Fibroblast of skin of left biceps (primary cell): ENCODE measurements at regions not wholly inside any gene's neighbourhood (a gene's known extent, or its start where the extent isn't known, plus 50 kb on each side); places are given as distances from the start of the nearest gene placed in this dataset.

Experiments used
- DNase-seq, 2 experiments: peaks; one replicate each; pipeline ENCODE4 v3.0.0-alpha.2; 2013; ENCODE audit warnings: low read depth in 2 of 2

DNA sequence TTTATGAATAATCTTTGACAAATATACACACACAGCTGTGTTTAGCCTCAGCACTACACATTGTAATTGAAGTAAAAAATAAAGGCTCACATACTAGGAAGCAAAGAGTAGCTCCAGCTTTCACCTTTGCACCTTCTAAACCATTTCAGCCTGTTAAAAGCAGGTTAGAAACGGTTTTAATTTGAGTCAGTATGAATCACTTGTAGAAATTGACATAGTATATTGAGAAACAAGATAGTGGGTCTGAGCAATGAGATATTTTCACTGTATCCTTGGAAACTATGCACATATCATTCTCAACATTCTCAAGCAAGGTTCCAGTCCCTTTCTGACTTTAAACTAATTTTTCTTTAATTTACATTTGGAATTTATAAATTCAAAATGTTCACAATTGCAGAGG lies 380.3 kb downstream of the AASDHPPT start:
- DNase-seq = peak; percentile 39 to 46

DNA sequence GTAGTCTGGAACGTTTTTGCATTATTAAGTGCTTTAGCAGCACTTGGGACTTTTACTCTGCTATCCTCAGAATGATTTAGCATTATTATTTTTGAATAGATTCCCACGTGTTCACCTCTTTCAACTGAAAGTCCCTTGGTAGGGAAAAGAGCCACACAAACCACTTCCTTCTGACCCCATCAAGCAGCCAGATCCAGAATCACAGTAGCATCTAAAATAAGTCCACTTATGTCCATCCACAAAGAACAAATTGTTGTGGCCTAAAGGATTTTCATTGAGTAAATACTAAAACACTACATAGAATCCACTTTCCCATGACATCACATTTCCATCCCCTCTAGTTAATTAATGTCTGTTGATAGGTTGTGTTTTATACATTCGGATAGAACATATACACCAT lies 381.7 kb downstream of the AASDHPPT start:
- DNase-seq = no peak

DNA sequence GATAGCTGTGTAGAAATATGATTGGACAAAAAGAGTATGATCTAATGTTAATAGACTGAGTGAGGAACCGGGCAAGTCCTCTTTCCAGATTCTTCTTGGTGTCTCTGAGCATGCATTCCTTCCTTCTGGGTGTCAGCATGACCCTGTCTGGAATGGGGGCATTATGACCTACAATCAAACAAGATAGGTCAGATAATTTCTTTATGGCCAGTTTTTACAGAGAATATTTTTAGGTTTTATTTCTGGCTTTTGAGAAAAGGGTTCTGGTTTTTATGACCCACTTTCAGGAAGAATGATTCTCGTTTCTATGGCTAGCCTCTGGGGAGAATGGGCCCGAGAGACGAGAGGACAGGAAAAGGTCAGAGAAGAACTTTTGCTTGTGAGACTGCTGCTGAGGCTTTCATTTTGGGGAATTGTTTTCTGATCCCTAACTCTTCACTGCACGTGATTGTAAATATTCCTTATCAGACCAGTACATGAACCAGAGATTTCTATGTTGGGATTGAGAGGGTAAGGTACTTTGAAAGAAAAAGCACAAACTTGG lies 383.8 kb downstream of the AASDHPPT start:
- DNase-seq = no peak

DNA sequence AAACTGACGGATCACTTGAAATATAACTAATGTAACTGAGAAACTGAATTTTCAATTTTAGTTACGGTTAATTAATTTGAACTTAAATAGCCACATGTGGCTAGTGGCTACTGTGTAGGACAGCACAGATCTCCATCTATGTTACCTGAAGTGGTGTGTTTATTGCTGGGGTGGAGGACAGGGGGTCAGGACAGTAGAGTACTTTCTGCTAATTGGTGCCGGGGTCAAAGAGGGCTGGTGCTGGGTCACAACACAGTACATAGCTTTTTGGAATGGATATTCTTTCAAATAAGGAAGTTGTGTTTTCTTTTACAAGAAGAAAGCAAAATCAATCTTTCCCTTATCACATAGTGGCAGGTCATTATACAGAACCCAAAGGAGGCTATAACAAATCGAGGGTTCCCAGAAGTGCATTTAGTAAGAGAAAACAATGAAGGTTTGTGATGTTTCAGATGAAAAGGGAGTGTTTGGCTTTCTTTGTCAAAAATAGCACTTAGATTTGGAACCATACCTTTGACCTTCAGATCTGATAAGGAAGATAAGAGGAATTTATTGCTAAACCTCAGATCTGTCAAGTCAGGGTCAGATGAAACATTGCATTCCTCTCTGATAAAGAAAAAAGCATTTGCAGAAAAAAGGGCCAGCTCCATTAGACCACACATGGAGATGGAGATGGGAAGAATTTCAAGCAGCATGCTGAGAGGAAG lies 384.5 kb downstream of the AASDHPPT start:
- no peak for DNase-seq

DNA sequence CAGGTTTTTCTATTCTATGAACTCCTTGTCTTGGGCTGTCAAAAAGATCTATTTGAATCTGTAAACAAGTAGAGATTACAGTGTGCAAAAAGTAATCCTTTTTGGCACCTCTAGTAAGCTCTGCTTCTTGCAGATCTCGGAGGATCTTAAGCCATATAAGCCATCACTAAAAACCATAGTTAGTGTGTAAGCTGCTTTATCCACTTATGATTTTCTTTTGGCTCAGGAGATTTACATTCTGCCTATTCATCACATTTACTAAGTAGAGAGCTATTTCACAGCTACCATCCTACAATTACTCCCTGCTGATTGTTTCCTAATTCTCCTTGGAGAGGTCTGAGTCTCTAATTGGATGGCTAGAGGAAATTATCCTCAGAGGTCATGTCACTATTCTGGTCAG lies 385.7 kb downstream of the AASDHPPT start:
- DNase-seq = no peak

DNA sequence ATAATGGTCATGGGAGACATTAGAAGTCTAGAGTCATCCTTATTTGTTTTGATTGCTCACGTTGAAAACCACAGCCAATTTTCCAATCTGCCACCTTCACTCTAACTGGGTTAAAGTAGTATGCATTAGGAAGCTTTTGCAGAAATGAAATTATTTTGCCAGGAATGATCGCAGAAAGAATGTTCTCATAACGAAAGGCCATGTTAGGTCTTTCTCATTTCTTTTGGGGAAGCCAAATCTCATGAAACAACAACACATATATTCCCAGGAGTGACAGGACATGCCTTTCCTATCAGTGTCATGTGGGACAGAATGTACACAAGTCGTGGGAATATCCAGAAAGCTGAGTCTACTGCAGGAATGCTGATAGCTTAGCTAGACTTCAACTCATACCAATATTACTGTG lies 386.3 kb downstream of the AASDHPPT start:
- DNase-seq = no peak

DNA sequence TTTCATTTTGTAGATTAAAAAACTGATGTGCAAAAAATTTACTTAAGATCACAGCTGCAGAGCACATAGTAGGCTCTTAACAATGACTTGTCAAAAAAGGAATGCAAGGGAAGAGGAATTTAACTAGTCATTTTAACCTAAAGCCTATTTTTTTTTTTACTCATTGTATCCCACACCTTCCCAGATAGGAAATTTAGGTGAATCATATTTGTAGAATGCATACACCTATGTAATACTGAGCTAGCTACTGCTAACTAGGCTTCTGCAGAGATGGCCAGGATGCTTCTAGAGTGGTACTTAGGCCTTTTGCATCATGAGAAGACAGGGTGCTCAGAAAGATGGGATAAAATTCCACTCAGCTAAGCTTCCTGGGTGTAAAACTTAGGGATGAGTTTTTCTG lies 387.3 kb downstream of the AASDHPPT start:
- DNase-seq = no peak

DNA sequence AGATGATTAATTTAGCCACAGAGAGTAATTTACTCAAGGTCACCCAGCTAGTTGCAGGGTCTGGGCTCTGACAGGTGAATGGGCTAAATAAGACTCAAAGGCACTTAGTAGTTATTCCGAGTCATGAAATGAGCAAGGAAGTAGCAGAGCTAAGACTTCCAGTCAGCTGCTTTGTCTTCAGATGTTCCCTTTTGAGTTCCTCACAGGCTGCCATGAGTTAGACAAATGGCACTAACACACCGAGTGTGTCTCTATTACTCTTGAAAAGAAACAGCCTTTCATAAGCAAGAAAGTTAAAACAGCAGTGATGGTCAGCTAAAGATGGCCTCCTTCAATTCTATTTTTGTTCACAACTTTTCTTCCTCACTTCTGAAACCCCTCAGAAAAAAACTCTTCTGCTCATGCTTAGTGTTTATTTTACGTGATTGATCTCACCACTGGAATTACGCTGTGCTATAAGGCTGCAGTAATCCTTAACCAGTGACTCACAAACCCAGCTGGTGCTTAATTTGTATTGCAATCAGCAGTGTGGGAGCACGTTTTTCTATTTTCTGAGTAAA lies 389.1 kb downstream of the AASDHPPT start:
- peak; percentile 68 to 69 for DNase-seq

DNA sequence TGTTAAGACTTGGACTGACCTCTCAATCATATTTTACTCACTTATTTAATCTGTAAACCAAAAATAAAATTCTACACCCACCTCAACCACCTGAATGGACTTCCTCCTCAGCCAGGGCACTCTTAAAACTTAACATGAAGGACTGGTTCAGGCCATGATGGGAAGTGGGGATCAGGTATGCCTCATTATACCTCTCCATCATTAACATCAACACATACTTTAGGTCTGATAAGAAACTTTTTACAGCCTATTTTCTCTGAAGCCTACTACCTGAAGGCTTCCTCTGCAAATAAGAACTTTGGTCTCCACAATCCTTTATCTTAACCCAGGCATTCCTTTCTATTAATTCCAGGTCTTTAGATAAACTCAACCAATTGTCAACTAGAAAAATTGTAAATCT lies 390.0 kb downstream of the AASDHPPT start:
- DNase-seq = no peak

DNA sequence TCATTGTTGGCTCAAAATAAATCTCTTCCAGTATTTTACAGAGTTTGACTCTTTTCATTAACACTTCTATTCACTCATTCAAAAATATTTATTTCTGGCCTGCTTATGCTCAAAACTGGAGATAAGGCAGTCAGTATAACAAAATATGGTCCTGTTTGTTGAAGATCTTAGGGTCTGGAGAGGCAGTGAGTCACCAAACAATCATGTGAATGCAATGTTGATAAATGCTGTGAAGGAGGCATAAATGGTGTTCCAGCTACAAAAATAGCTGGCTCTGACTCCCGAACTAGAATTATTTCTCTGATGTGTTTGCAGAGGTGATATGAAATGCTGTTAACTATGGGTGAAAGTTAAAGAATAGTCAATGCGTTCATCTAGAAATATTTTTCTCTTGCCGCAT lies 390.6 kb downstream of the AASDHPPT start:
- DNase-seq = peak in 1 of 2 experiments; percentile 33

DNA sequence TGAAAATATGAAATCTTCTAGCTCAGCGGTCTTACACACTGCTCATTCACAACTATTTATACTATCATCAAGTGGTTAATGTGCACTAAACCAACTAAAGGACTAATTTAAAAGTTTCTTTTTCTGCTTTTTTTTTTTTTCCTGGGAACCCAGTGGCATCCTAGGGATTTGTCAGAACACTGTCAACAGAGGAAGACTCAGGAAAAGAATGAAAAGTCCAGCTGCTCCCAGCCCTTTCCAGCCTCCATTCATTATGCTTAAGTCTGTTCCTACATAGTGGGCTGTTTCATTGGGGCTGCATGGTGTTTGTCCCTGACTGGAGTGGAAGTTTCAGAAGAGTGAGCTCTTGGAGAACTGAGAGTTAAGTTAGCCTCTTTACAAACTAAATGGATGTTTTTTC lies 391.1 kb downstream of the AASDHPPT start:
- DNase-seq = no peak

DNA sequence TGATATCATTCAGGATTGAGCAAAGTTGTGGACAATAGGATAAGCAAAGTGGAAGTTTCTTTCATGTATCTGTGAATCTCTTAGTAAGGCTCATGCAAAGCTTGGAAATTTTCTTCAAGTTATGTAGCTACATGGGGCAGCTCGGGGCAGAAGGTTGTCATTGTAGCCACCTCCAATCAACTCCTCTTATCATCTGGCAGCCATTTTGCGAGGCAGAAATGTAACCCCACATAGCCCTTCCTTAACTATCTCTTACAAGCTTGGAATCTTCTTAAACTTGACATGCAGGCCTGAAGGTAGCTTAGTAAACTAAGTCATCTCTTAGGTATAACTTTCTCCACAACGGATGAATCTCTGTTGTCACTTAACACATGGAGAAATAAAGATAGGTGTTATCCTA lies 392.8 kb downstream of the AASDHPPT start:
- DNase-seq = no peak

DNA sequence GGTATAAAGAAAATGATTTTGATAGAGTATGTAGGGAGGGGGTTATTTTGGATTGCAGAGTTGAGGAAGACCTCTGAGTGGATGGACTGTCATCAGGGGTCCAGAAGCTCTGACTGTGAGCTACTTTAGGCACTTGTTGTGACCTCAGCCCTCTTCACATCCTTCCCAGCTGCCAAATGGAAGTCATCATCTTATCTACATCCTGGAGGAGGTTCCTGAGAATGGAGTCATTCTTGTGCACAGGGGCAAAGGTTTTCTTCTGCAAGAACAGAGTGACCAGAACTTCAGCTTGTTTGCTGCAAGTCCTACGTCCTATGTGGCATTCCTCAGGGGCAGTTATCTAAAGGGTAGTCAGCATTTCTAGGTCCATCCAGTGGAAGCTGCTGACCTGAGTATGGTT lies 393.8 kb downstream of the AASDHPPT start:
- no peak for DNase-seq

DNA sequence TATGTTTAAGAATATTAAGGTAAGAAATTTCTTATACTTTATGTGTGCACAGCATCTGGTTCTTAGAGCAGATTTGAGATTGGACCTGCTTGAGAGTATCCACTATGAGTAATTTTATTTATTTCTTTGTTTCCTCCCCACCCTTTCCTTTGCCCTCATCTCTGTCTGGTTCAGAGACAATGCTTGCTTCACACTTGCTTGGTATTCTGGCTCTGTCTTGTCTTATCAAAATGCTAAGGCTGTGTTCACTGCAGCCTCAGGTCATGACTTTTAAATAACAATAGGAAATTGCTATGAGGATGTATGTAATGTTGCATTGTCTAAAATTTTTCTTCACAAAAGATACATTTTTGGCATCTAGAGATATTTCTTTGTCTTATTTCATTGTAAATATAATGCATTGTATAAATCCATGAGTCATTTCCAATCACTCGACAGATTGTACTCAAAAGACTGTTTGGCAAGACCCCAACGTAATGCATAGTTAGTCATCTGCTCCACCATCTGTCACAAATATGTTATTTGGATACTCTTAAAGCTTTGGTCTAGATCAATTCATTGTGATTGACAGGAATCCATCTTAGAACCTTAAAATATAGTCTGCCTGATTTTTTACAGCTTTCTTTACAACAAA lies 395.7 kb downstream of the AASDHPPT start:
- peak; percentile 54 to 61 for DNase-seq

DNA sequence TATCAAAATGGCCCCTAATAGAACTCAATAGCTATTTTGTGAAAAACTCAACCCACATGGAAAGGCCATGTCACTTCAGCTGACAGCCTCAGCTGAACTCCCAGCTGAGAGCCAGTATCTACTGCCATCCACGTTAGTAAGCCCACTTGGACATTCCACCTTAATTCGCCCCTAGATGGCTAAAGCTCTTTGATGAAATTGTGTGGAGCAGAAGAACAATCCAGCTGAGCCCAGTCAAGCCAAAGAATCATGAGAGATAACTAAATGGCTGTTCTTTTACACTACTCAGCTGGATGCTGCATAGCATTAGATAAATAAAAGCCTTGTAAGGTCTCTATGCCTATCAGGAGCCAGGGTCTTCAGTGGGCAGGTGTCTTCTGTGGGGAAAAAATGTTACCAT lies 396.8 kb downstream of the AASDHPPT start:
- DNase-seq = no peak

DNA sequence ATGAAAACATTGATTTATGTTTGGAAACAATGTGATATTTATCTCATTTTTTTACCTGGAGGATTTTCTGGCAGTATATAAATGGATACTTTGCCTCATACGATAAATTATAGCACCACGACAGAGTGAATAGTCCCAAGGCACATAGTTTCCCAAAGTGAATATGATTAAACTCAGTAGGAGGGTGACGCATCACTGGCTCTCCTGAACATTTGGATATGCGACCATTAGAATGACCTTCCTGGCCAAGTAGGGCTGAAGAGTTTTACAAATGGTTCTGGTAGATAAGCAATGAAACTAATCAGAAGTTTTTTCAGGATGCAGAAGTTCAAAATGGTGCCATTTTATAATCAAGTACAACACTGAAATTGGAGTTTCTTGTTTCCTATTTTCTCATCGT lies 397.7 kb downstream of the AASDHPPT start:
- DNase-seq = no peak

DNA sequence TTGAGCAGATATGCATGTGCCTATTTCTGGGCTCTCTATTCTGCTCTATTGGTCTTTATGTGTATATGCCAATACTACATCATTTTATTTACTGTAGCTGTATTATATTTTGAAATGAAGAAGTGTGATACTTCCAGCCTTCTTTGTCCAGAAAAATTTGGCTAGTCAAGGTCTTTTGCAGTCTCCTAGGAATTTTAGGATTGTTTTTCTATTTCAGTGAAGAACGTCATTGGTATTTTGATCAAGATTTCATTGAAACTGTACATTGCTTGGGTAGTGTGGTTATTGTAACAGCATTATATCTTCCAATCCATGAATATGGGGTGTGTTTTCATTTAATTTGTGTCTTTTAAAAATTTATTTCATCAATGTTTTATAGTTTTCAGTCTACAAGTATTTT lies 400.3 kb downstream of the AASDHPPT start:
- DNase-seq = no peak

DNA sequence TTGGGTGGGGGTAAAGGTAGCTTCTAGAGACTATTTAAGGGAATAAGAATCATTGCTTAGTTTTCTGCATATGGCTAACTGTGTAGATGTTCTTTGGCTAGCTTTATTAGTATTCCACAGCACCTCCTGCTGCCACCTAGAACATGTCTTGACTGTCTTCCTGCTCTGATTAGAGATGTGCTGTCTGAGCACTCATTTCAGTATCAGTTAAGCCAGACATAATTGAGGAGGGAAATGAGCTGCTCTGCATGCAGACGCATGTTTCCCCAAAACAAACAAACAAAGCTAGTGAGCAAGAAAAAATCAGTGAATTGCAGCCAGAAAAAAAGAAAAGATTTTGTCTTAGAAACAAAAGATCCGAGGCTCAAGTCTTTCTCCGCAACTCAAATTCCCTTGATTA lies 402.2 kb downstream of the AASDHPPT start:
- no peak for DNase-seq

DNA sequence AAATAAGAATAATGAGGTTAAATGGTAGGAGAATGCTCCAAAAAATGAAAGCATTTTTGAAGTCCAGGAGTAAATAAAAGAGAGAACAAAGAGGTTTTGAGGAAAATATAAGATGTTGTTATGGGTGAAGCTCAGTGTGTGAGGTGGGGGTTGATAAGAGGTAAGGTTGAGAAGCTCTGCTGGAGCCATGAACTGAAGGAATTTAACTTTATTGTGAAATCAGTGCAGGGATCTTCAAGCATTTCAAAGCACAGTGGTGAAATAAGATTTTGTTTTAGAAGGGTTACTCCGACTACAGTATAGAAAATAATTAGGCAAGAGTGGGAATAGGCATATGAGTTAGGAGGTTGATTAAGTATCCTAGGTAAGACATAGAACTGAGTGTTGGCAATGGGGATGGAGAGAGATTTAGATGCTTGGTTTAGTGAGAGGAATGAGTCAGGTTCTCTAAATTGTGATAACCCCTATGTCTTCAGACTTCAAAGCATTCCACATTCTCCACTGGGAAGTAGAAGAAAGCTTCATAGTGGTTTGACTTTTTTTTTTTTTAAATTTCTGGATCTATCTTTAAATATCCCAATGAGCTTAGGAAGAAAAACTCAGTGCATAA lies 403.2 kb downstream of the AASDHPPT start:
- DNase-seq = peak in 1 of 2 experiments; percentile 39

DNA sequence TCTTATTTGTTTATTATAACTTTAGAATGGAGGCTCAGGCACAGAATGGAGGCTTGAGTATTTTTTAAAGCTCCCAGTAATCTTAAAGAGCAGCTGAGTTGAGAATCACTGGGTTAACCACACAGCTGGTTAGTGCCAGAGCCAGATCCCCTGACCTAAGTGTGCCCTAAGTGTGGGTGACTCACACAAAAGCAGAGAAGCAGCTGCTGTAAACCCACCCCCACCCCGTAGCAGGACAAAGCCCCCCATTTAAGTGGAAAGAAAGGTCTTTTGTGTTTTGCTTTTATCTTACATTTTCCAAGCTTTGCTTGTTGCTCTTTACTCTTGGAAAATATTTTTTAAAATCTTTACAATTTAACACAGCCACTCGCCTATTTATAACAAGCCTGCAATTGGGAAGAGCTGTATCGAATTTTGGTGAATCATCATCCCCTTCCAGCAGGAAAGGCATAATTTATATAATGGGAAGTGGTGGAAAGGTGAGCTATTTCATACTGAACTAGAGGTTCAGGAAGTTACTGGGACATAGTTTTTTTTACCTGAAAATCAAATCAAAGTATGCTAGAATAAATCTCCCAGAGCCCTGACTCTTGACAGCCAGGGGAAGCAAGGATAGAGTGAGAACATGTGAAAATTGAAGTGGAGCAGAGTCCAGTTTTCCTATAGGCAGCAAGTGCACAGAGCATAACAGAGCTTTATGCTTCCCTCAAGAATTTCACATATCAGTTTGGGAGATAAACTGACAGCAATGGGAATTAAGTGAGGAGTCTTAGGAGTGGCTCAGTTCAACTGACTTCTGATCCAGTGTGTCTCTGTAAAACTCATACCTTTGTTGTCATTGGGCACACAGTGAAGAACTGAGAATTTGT lies 405.7 kb downstream of the AASDHPPT start:
- no peak for DNase-seq

DNA sequence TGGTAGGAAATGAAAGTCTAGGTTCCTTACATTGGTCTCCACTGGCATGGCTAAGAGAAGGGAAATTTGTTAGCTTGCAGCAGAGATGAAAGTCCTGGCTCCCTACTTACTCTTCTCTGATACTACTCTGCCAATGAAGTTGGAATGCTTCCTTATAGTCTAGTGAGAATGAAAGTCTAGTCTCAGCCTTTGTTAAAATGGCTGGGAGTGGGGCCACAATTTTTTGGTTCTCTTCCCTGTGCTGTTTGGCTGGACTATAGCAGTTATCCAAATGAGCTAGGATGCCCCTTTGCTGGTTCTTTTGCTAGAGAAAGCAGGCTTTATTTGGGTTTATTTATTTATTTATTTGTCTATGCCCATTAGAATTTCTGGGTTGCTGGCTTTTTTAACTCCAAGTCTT lies 414.3 kb downstream of the AASDHPPT start:
- no peak for DNase-seq

DNA sequence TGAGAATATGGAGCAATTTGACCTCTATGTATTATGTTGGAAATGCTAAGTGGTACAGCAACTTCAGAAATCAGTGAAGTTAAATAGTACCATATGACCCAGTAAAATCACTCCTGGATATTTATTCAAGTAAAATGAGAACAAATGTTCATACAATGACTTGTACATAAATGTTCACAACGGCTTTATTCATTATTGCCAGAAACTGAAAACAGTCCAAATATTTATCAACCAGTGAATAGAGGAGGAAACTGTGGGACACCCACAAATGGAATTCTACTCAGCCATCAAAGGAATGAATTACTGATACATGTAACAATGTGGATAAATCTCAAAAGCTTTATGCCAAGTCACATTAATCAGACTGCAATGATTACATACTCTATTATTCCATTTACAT lies 416.3 kb downstream of the AASDHPPT start:
- peak; percentile 73 to 85 for DNase-seq
